Right lobe of liver (tissue), 6 donors: ENCODE measurements at regions not wholly inside any gene's neighbourhood (a gene's known extent, or its start where the extent isn't known, plus 50 kb on each side); places are given as distances from the start of the nearest gene placed in this dataset.

Experiments used
- ATAC-seq, 4 donors: fragments of 200-7000 bp; cut with Tn5 transposase; one replicate each; pipeline ENCODE4 v1.9.1; 2020; ENCODE audit warnings: mild to moderate bottlenecking in 4 of 4, moderate library complexity in 4 of 4
- DNase-seq, 3 donors: peaks; one replicate each; pipeline ENCODE4 v3.0.0-alpha.2; 2020
- H3K27ac ChIP-seq, 3 donors: fragments of 200-600 bp; one replicate each; pipeline ENCODE4 v1.8.0; 2022
- H3K27me3 ChIP-seq, 2 donors: fragments of 200-600 bp; one replicate each; pipeline ENCODE4 v1.8.0; 2022
- H3K36me3 ChIP-seq, 4 donors: fragments of 200-600 bp; sonication (generic) in 1 of 4; one replicate each; pipeline versions ENCODE4 v1.5.1 to v1.8.0; 2017 to 2022; ENCODE audit warnings: control low read depth in 1 of 4
- H3K4me1 ChIP-seq, 4 donors: fragments of 200-600 bp; sonication (generic) in 1 of 4; one replicate each; pipeline versions ENCODE4 v1.5.1 to v1.8.0; 2017 to 2022; ENCODE audit warnings: control low read depth in 1 of 4
- H3K4me3 ChIP-seq, 3 donors: fragments of 200-600 bp; one replicate each; pipeline ENCODE4 v1.8.0; 2022
- H3K9me3 ChIP-seq, 4 donors: fragments of 200-600 bp; sonication (generic) in 1 of 4; one replicate each; pipeline versions ENCODE4 v1.5.1 to v1.8.0; 2017 to 2022; ENCODE audit warnings: control low read depth in 1 of 4
- POLR2A ChIP-seq: fragments of 450-650 bp; IDR thresholded peaks from one replicate; pipeline ENCODE4 v1.6.1; 2017; ENCODE audit warnings: antibody characterized with exemption, mild to moderate bottlenecking
- WGBS: methylation state at CpG from one replicate; pipeline ENCODE4 v1.1.6; 2018; ENCODE audit warnings: low coverage, low lambda C conversion rate; ENCODE audit not compliant: insufficient coverage; ENCODE audit errors: missing lambda C conversion rate; 5-methylcytosine and 5-hydroxymethylcytosine counted together
- intact Hi-C, 2 donors: fragments of 100-400 bp; cut with DNase I; formaldehyde crosslinking; loops; one replicate each; pipeline versions ENCODE4 v1.11.2 to v1.14.1; 2022
- TF ChIP-seq, protein P1 (sequence below), 4 donors: fragments of 200-600 bp in 3 of 4; fragments of 450-650 bp in 1 of 4; IDR thresholded peaks; one replicate each; pipeline versions ENCODE4 v1.5.1 to v1.8.0; 2016 to 2022; ENCODE audit warnings: antibody characterized with exemption in 4 of 4, mild to moderate bottlenecking in 2 of 4
- donor health status: DM: no; HTN: yes; CAD: no.
- donor health status: DM: no; HTN: no; CAD: no.
- donor health status: DM: no; HTN: no; CAD: no.
- donor health status: DM: no; HTN: yes; CAD: no.
- donor health status: DM: no; HTN: yes; CAD: no.

DNA sequence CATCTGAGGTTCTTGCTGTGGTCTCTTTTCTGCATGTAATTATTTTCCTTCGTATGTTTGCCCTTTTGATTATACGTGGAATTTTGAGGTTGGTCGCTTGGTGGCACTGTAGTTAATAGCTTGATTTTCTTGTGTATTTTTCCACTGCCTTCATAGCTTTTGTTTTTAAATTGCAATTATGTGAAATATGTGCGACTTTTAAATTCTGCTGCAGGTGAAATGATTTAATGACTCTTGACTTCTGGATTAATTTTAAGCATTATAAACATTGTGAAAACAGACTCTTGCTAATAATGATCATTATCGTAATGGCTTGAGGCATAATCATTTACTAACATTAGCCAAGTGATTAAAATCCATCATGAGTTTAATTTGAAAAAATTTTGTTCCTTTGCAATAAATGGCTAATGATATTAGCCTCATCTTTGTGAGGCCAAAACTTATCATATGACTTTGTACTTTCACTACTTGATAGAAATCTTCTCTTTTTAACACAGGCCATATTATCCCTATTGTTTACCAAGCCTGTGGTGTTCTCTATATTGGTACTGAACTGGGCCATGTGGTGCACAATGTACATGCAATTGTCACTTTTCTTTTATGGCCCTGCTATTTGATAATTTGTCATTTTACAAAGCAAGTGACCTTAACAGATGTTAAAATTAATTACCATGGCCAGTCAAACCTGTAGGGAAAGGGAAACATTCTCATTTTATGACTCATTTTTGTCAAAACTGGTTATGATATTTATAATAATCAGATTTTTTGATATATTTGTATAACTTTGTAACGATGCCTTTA, 62.8 kb upstream of the NEUROD1 start:
- Histone ChIP-seq H3K9me3 (no peaks in the 10 kb centered on the region), H3K36me3 (no peaks in the 10 kb centered on the region), H3K4me1 (no peaks in the 10 kb centered on the region), H3K27ac (no peak overlapping the region), H3K27me3 (no peaks in the 10 kb centered on the region), H3K4me3 (peak overlapping the region in 1 of 3 donors; percentile 28)
- TF ChIP-seq, protein P1, sequence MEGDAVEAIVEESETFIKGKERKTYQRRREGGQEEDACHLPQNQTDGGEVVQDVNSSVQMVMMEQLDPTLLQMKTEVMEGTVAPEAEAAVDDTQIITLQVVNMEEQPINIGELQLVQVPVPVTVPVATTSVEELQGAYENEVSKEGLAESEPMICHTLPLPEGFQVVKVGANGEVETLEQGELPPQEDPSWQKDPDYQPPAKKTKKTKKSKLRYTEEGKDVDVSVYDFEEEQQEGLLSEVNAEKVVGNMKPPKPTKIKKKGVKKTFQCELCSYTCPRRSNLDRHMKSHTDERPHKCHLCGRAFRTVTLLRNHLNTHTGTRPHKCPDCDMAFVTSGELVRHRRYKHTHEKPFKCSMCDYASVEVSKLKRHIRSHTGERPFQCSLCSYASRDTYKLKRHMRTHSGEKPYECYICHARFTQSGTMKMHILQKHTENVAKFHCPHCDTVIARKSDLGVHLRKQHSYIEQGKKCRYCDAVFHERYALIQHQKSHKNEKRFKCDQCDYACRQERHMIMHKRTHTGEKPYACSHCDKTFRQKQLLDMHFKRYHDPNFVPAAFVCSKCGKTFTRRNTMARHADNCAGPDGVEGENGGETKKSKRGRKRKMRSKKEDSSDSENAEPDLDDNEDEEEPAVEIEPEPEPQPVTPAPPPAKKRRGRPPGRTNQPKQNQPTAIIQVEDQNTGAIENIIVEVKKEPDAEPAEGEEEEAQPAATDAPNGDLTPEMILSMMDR (IDR thresholded peaks at IDR 0.05) = peak; percentile 64 to 77 (median 67)
- no peak for TF ChIP-seq POLR2A
- ATAC-seq (peak; percentile 82 to 94 (median 90)), DNase-seq (peak in 1 of 3 donors; percentile 46)
- WGBS = 21% methylated on average over 6 of the region's 6 CpGs
- intact Hi-C loops = loop anchor here in 1 of 2 donors (5.0 kb wide), 1 partner anchor 334 kb away; no protein-coding TSS in a partner anchor

DNA sequence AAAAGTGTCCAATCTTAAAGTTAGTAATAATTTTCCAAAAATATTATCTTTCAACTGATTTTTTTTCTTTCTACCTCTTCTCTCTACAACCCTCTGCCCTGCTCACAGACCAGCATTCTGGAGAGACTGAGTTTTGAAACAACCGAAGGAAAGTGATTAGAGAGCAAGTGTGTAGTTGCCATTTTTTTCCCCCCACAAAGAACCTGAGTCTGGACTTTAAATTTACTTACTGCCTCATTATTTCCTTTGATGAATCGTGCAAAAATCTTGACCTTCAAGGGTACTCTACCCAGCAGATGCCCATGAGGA, 63.4 kb upstream of the NEUROD1 start:
- TF ChIP-seq POLR2A = no peak
- TF ChIP-seq, protein P1 (IDR thresholded peaks at IDR 0.05) = no peak
- H3K9me3 ChIP-seq = no peaks in the 10 kb centered on the region
- intact Hi-C loops = loop anchor here in 1 of 2 donors (5.0 kb wide), 1 partner anchor 334 kb away; no protein-coding TSS in a partner anchor
- H3K27ac ChIP-seq = no peak overlapping the region
- no peaks in the 10 kb centered on the region for H3K4me1 ChIP-seq
- H3K4me3 ChIP-seq = no peak overlapping the region
- no peaks in the 10 kb centered on the region for H3K27me3 ChIP-seq
- DNase-seq = no peak
- no peaks in the 10 kb centered on the region for H3K36me3 ChIP-seq
- WGBS = 72% methylated on average over 2 of the region's 2 CpGs
- ATAC-seq = no peak

DNA sequence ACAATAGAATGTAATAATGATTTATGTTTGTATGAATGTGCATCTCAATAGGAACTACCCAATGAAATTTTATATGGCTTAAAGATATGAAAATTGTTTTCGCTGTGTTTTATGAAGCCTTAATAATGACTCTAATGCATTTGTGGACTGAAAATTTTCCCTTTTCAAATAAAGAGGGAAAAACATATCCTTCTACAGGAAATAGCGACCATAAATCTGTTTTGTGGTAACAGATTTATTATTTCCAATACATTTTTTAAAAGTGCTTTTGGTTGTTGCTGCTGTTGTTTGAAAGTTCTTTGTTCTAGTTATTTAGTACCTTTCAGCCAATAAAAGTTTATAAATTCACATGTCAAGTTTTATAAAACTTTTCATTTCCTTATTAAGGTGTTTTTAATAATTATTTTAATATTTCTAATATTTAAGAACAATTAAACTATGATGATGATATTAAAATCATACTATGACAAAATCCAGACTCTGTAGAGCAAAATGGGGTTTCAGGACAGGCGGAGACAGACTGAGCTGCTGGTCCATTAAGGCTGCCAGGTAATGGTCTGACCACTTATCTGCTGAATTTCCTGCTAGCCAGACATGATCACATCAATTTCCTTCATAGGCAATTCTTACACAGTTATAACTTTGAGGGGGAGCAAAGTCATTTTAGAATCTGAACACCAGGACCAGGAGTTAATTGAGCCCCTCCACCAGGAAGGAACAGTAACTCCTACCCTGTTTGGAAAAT, 65.7 kb upstream of the NEUROD1 start:
- Histone ChIP-seq H3K36me3 (no peaks in the 10 kb centered on the region), H3K27me3 (no peaks in the 10 kb centered on the region), H3K4me1 (no peaks in the 10 kb centered on the region), H3K9me3 (no peaks in the 10 kb centered on the region), H3K27ac (no peak overlapping the region), H3K4me3 (no peak overlapping the region)
- intact Hi-C loops = no loop called here
- no peak for TF ChIP-seq POLR2A
- TF ChIP-seq, protein P1 (IDR thresholded peaks at IDR 0.05) = no peak
- DNase-seq = no peak
- WGBS = 86% methylated on average over 3 of the region's 3 CpGs
- no peak for ATAC-seq

DNA sequence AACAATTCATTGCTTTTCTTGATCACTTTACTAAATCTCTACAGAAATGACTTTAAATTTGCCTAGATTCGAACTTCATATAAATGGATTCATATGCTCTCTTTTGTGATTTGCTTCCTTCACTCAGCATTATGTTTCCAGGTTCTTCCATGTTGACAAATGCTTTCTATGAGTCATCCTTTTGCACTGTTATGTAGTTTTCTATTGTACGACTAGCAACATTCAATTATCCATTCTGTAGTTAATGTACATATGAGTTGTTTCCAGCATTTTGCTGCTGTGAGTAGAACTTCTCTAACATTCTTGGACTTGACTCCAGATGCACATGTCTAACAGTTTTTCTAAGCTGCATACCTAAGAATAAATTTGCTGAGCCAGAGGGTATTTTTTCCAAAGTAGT, 66.5 kb upstream of the NEUROD1 start:
- no peaks in the 10 kb centered on the region for H3K4me1 ChIP-seq
- ATAC-seq (no peak), DNase-seq (no peak)
- 83% methylated on average over 2 of the region's 2 CpGs for WGBS
- intact Hi-C loops = no loop called here
- H3K27ac ChIP-seq = no peak overlapping the region
- H3K9me3 ChIP-seq = no peaks in the 10 kb centered on the region
- no peaks in the 10 kb centered on the region for H3K36me3 ChIP-seq
- H3K27me3 ChIP-seq = no peaks in the 10 kb centered on the region
- TF ChIP-seq, protein P1 (IDR thresholded peaks at IDR 0.05) = no peak
- no peak for TF ChIP-seq POLR2A
- H3K4me3 ChIP-seq = no peak overlapping the region
